HCT116 (cell line): ENCODE measurements at regions not wholly inside any gene's neighbourhood (a gene's known extent, or its start where the extent isn't known, plus 50 kb on each side); places are given as distances from the start of the nearest gene placed in this dataset.

Experiments
- ATAC-seq: fragments of 200-7000 bp; cut with Tn5 transposase; 2 replicates; pipeline ENCODE4 v1.9.1; 2020; ENCODE audit warnings: mild to moderate bottlenecking, moderate library complexity
- BruUV-seq: library from RNA; stranded (reverse); fragments of 400-500 nt; replicated peaks from 2 replicates; lab custom pipeline; 2021; lab: Mats Ljungman, UMichigan
- CTCF ChIA-PET: fragments of 300-600 bp; sonication (Branson Sonifier 250); formaldehyde crosslinking; loops from one replicate; lab custom pipeline; 2021; ENCODE audit warnings: antibody characterized with exemption; lab: Charles Lee
- POLR2A ChIA-PET: fragments of 300-600, 350-600 bp; sonication (Branson Sonifier 250); formaldehyde crosslinking; loops from one replicate; lab custom pipeline; 2021; ENCODE audit warnings: antibody characterized with exemption; lab: Charles Lee
- RAD21 ChIA-PET, 2 experiments: fragments of 300-600 bp; sonication (Branson Sonifier 250); formaldehyde crosslinking; loops; one replicate each; lab custom pipeline; 2023; ENCODE audit warnings: low total read pairs in 2 of 2; ENCODE audit not compliant: uncharacterized antibody in 2 of 2, unreplicated experiment in 2 of 2, low non-redundant PET in 1 of 2; lab: Charles Lee
- DNase-seq: peaks from one replicate; pipeline ENCODE4 v3.0.0-alpha.2; 2010; ENCODE audit warnings: low read depth, low spot score
- H2AFZ ChIP-seq: fragments of 200-600 bp; shearing (Covaris generic), sonication (generic); 2 replicates; pipeline ENCODE4 v1.6.1; 2017; ENCODE audit warnings: low read depth, mixed run types, mixed read lengths, antibody characterized with exemption, low read length; ENCODE audit not compliant: poor library complexity, severe bottlenecking
- H3K27ac ChIP-seq: 2 replicates; pipeline ENCODE4 v1.5.1; 2012; ENCODE audit warnings: low read depth, low read length
- H3K27me3 ChIP-seq: fragments of 200-600 bp; sonication (generic); 2 replicates; pipeline ENCODE4 v1.6.1; 2016; ENCODE audit warnings: mixed run types, low read length, mixed read lengths; ENCODE audit not compliant: insufficient read depth
- H3K36me3 ChIP-seq, 2 experiments: fragments of 200-500 bp in 1 of 2; fragments of 200-600 bp in 1 of 2; sonication (Bioruptor generic) in 1 of 2; sonication (generic) in 1 of 2; 2 replicates each; pipeline versions ENCODE4 v1.5.1 to v1.6.1; 2014 to 2016; ENCODE audit warnings: low read length in 2 of 2, inconsistent platforms in 1 of 2, mixed read lengths in 1 of 2, mixed run types in 1 of 2; ENCODE audit not compliant: insufficient read depth in 2 of 2, control insufficient read depth in 1 of 2
- H3K4me1 ChIP-seq, 2 experiments: fragments of 200-600 bp in 1 of 2; sonication (generic) in 1 of 2; 2 replicates each; pipeline versions ENCODE4 v1.5.1 to v1.6.1; 2012 to 2017; ENCODE audit warnings: low read length in 2 of 2, inconsistent platforms in 1 of 2, mild to moderate bottlenecking in 1 of 2, mixed read lengths in 1 of 2, mixed run types in 1 of 2, moderate library complexity in 1 of 2; ENCODE audit not compliant: insufficient read depth in 2 of 2, control insufficient read depth in 1 of 2
- H3K4me2 ChIP-seq: fragments of 200-600 bp; sonication (generic); 2 replicates; pipeline ENCODE4 v1.6.1; 2017; ENCODE audit warnings: mixed run types, low read length, mixed read lengths
- H3K4me3 ChIP-seq, 2 experiments: fragments of 200-600 bp in 1 of 2; sonication (generic) in 1 of 2; replicated peaks in 1 of 2; 2 replicates each; pipeline ENCODE4 v1.5.1; 2011 to 2016; ENCODE audit warnings: low read length in 2 of 2, control low read depth in 1 of 2, low read depth in 1 of 2, mild to moderate bottlenecking in 1 of 2, mixed read lengths in 1 of 2, mixed run types in 1 of 2
- H3K79me2 ChIP-seq: fragments of 200-600 bp; sonication (generic); 2 replicates; pipeline ENCODE4 v1.6.1; 2017; ENCODE audit warnings: mild to moderate bottlenecking, mixed run types, low read length, moderate library complexity, mixed read lengths; ENCODE audit not compliant: insufficient read depth
- H3K9ac ChIP-seq: fragments of 200-600 bp; sonication (generic); 2 replicates; pipeline ENCODE4 v1.6.1; 2016; ENCODE audit warnings: low read length, mixed read lengths
- H3K9me2 ChIP-seq: fragments of 200-600 bp; sonication (generic), shearing (Covaris generic); 2 replicates; pipeline ENCODE4 v1.6.1; 2017; ENCODE audit warnings: mixed run types, mild to moderate bottlenecking, moderate library complexity; ENCODE audit not compliant: insufficient read depth
- H3K9me3 ChIP-seq, 2 experiments: fragments of 200-500 bp in 1 of 2; fragments of 200-600 bp in 1 of 2; sonication (Bioruptor generic) in 1 of 2; sonication (generic) in 1 of 2; 2 replicates each; pipeline ENCODE4 v1.6.1; 2014 to 2017; ENCODE audit warnings: low read length in 2 of 2, mixed read lengths in 2 of 2, inconsistent platforms in 1 of 2, low read depth in 1 of 2, mild to moderate bottlenecking in 1 of 2, mixed run types in 1 of 2, moderate library complexity in 1 of 2; ENCODE audit not compliant: control insufficient read depth in 1 of 2, insufficient read depth in 1 of 2
- H4K20me1 ChIP-seq: fragments of 200-600 bp; sonication (generic), shearing (Covaris generic); 2 replicates; pipeline ENCODE4 v1.6.1; 2017; ENCODE audit warnings: mixed run types, mild to moderate bottlenecking, moderate library complexity; ENCODE audit not compliant: insufficient read depth
- CBX3 ChIP-seq: IDR thresholded peaks from 2 replicates; pipeline ENCODE4 v1.6.1; 2012; ENCODE audit warnings: low read depth
- CEBPB ChIP-seq: IDR thresholded peaks from 2 replicates; pipeline ENCODE4 v1.6.1; 2012; ENCODE audit warnings: low read depth
- ELF1 ChIP-seq: IDR thresholded peaks from 2 replicates; pipeline ENCODE4 v1.6.1; 2012; ENCODE audit warnings: low read depth, borderline replicate concordance
- EZH2 ChIP-seq: fragments of 200-600 bp; sonication (generic); IDR thresholded peaks from 2 replicates; pipeline ENCODE4 v1.6.1; 2017; ENCODE audit warnings: antibody characterized with exemption, mixed run types
- EZH2phosphoT487 ChIP-seq: fragments of 200-600 bp; IDR thresholded peaks from 2 replicates; pipeline ENCODE4 v1.6.1; 2018; ENCODE audit warnings: antibody characterized with exemption, borderline replicate concordance
- FOSL1 ChIP-seq: IDR thresholded peaks from 2 replicates; pipeline ENCODE4 v1.6.1; 2012; ENCODE audit warnings: low read depth
- JUND ChIP-seq: IDR thresholded peaks from 2 replicates; pipeline ENCODE4 v1.6.1; 2012
- RAD21 ChIP-seq: IDR thresholded peaks from 2 replicates; pipeline ENCODE4 v1.6.1; 2012; ENCODE audit warnings: low read depth, mild to moderate bottlenecking
- SP1 ChIP-seq: IDR thresholded peaks from 2 replicates; pipeline ENCODE4 v1.6.1; 2012; ENCODE audit warnings: low read depth
- SRF ChIP-seq: IDR thresholded peaks from 2 replicates; pipeline ENCODE4 v1.6.1; 2012; ENCODE audit warnings: low read depth
- ZFX ChIP-seq: fragments of 450-650 bp; IDR thresholded peaks from 2 replicates; pipeline ENCODE4 v1.6.1; 2017
- ZNF274 ChIP-seq: fragments of 200-500 bp; sonication (Bioruptor generic); IDR thresholded peaks from 2 replicates; pipeline ENCODE4 v1.6.1; 2014; ENCODE audit warnings: mild to moderate bottlenecking, low read depth, low read length, inconsistent platforms
- intact Hi-C: fragments of 100-400 bp; cut with micrococcal nuclease; formaldehyde crosslinking; loops from 2 replicates; pipeline ENCODE4 v1.10.0; 2022
- TF ChIP-seq, protein P1 (sequence below): IDR thresholded peaks from 2 replicates; pipeline ENCODE4 v1.6.1; 2012; ENCODE audit warnings: low read depth

DNA sequence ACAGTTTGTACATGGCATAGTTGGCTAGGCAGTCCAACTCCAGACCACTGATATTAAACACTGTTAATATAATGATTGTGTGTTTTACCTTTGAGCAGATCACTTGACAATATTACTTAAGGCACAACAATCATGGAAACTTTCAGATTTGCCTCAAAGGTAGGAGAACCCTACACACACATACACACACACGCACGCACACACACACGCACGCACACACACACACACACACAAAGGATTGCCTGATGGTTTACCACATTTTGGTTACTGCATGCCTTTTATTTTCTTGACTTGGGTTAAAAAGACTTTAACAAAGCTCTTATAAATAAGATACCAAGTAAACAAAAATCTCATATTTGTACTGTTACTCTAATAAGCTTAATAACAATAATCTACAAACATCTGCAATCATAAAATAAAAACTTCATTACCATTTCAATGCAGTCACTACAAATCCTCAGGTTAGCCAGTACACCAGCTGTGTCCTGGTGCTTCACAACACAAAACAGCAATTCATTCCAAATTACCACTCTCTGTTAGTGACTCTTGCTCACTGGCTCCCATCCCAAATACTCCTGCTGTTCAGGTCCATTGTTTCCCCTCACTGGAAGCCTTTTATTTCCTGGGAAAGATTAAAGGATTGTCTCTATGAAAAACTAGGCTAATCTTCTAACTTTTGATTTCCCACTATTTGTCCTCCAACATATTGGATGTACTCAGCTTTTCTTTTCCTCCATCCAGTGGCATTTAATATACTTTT, 175.2 kb upstream of the ATP2B1 start:
- Histone ChIP-seq H3K9ac (no peak overlapping the region), H2AFZ (no peak overlapping the region), H3K4me1 (no peaks in the 10 kb centered on the region), H3K4me3 (no peak overlapping the region), H3K4me2 (no peak overlapping the region), H3K27me3 (no peaks in the 10 kb centered on the region), H3K36me3 (no peaks in the 10 kb centered on the region), H3K9me3 (no peaks in the 10 kb centered on the region), H3K79me2 (no peaks in the 10 kb centered on the region), H3K27ac (no peak overlapping the region), H3K9me2 (0 out of 2 replicates have a peak, but pooled peaks cover 3% of the 10 kb centered on the region), H4K20me1 (no peaks in the 10 kb centered on the region)
- intact Hi-C loops = no loop called here
- TF ChIP-seq CBX3 (no peak), SP1 (no peak), SRF (no peak), ELF1 (no peak), RAD21 (no peak), FOSL1 (no peak), EZH2 (no peak), CEBPB (no peak), EZH2phosphoT487 (no peak), ZNF274 (no peak), JUND (no peak), ZFX (no peak)
- TF ChIP-seq, protein P1, sequence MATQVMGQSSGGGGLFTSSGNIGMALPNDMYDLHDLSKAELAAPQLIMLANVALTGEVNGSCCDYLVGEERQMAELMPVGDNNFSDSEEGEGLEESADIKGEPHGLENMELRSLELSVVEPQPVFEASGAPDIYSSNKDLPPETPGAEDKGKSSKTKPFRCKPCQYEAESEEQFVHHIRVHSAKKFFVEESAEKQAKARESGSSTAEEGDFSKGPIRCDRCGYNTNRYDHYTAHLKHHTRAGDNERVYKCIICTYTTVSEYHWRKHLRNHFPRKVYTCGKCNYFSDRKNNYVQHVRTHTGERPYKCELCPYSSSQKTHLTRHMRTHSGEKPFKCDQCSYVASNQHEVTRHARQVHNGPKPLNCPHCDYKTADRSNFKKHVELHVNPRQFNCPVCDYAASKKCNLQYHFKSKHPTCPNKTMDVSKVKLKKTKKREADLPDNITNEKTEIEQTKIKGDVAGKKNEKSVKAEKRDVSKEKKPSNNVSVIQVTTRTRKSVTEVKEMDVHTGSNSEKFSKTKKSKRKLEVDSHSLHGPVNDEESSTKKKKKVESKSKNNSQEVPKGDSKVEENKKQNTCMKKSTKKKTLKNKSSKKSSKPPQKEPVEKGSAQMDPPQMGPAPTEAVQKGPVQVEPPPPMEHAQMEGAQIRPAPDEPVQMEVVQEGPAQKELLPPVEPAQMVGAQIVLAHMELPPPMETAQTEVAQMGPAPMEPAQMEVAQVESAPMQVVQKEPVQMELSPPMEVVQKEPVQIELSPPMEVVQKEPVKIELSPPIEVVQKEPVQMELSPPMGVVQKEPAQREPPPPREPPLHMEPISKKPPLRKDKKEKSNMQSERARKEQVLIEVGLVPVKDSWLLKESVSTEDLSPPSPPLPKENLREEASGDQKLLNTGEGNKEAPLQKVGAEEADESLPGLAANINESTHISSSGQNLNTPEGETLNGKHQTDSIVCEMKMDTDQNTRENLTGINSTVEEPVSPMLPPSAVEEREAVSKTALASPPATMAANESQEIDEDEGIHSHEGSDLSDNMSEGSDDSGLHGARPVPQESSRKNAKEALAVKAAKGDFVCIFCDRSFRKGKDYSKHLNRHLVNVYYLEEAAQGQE = no peak
- ChIA-PET RAD21 (no interaction called here), POLR2A (interaction anchor here (0.6 kb wide), 1 partner anchor 556 kb away, joined by 3 read pairs; no protein-coding TSS in a partner anchor), CTCF (no interaction called here)
- ATAC-seq (no peak), DNase-seq (no peak)
- BruUV-seq = no TSS peak
